OCI-LY7 (cell line): ENCODE measurements at regions not wholly inside any gene's neighbourhood (a gene's known extent, or its start where the extent isn't known, plus 50 kb on each side); places are given as distances from the start of the nearest gene placed in this dataset.

Experiments used
- BruUV-seq: library from RNA; stranded (reverse); fragments of 400-500 nt; replicated peaks from 2 replicates; lab custom pipeline; 2021; lab: Mats Ljungman, UMichigan
- CTCF ChIA-PET: fragments of 300-600 bp; sonication (Branson Sonifier 250); formaldehyde crosslinking; loops from one replicate; lab custom pipeline; 2022; ENCODE audit warnings: antibody characterized with exemption; ENCODE audit not compliant: unreplicated experiment; lab: Charles Lee
- POLR2A ChIA-PET: fragments of 300-600 bp; sonication (Branson Sonifier 250); formaldehyde crosslinking; loops from one replicate; lab custom pipeline; 2022; ENCODE audit warnings: antibody characterized with exemption; lab: Charles Lee
- DNase-seq: peaks from one replicate; pipeline ENCODE4 v3.0.0-alpha.2; 2015; ENCODE audit warnings: low spot score
- H2AFZ ChIP-seq: fragments of 200-600 bp; sonication (generic), shearing (Covaris generic); 2 replicates; pipeline ENCODE4 v1.6.1; 2014; ENCODE audit warnings: mild to moderate bottlenecking, antibody characterized with exemption, low read length, moderate library complexity
- H3K27ac ChIP-seq: fragments of 200-600 bp; sonication (generic); 2 replicates; pipeline ENCODE4 v1.5.1; 2014; ENCODE audit warnings: mixed run types, low read depth, mild to moderate bottlenecking, moderate library complexity, low read length, inconsistent platforms; ENCODE audit not compliant: poor library complexity, severe bottlenecking
- H3K36me3 ChIP-seq: fragments of 200-600 bp; sonication (generic); 2 replicates; pipeline ENCODE4 v1.6.1; 2014; ENCODE audit warnings: mild to moderate bottlenecking, antibody characterized with exemption, low read length, moderate library complexity, mixed read lengths; ENCODE audit not compliant: insufficient read depth
- H3K4me1 ChIP-seq: fragments of 200-600 bp; sonication (generic); 2 replicates; pipeline ENCODE4 v1.5.1; 2014; ENCODE audit warnings: mild to moderate bottlenecking, low read length; ENCODE audit not compliant: insufficient read depth, poor library complexity, severe bottlenecking
- H3K4me2 ChIP-seq: fragments of 200-600 bp; sonication (generic); 2 replicates; pipeline ENCODE4 v1.6.1; 2014; ENCODE audit warnings: mild to moderate bottlenecking, low read length
- H3K4me3 ChIP-seq: fragments of 200-600 bp; sonication (generic); 2 replicates; pipeline ENCODE4 v1.5.1; 2014; ENCODE audit warnings: mild to moderate bottlenecking, low read depth, low read length; ENCODE audit not compliant: poor library complexity, severe bottlenecking
- H3K79me2 ChIP-seq: fragments of 200-600 bp; sonication (generic); 2 replicates; pipeline ENCODE4 v1.6.1; 2016; ENCODE audit warnings: low read depth, mild to moderate bottlenecking, low read length, moderate library complexity, mixed read lengths; ENCODE audit not compliant: insufficient read depth
- H3K9me2 ChIP-seq: fragments of 200-600 bp; sonication (generic); 2 replicates; pipeline ENCODE4 v1.6.1; 2016; ENCODE audit warnings: mild to moderate bottlenecking, low read length, mixed read lengths; ENCODE audit not compliant: insufficient read depth
- H3K9me3 ChIP-seq: fragments of 200-600 bp; sonication (generic); 2 replicates; pipeline ENCODE4 v1.6.1; 2014; ENCODE audit warnings: mild to moderate bottlenecking, mixed run types, low read length, mixed read lengths
- H4K20me1 ChIP-seq: fragments of 200-600 bp; sonication (generic); 2 replicates; pipeline ENCODE4 v1.6.1; 2014; ENCODE audit warnings: mild to moderate bottlenecking, antibody characterized with exemption, low read length, moderate library complexity, mixed read lengths; ENCODE audit not compliant: insufficient read depth
- EZH2phosphoT487 ChIP-seq: fragments of 200-600 bp; sonication (generic); IDR thresholded peaks from 2 replicates; pipeline ENCODE4 v1.6.1; 2018; ENCODE audit warnings: low read depth, borderline replicate concordance, mild to moderate bottlenecking, mixed run types, antibody characterized with exemption, low read length, moderate library complexity, mixed read lengths
- intact Hi-C: fragments of 100-400 bp; cut with micrococcal nuclease; formaldehyde crosslinking; loops from one replicate; pipeline ENCODE4 v1.10.0; 2022; ENCODE audit not compliant: unreplicated experiment
- TF ChIP-seq, protein P1 (sequence below): fragments of 200-600 bp; sonication (generic); conservative IDR thresholded peaks from 2 replicates; pipeline ENCODE4 v1.5.1; 2014; ENCODE audit warnings: mild to moderate bottlenecking, antibody characterized with exemption, low read length, moderate library complexity, mixed read lengths

DNA sequence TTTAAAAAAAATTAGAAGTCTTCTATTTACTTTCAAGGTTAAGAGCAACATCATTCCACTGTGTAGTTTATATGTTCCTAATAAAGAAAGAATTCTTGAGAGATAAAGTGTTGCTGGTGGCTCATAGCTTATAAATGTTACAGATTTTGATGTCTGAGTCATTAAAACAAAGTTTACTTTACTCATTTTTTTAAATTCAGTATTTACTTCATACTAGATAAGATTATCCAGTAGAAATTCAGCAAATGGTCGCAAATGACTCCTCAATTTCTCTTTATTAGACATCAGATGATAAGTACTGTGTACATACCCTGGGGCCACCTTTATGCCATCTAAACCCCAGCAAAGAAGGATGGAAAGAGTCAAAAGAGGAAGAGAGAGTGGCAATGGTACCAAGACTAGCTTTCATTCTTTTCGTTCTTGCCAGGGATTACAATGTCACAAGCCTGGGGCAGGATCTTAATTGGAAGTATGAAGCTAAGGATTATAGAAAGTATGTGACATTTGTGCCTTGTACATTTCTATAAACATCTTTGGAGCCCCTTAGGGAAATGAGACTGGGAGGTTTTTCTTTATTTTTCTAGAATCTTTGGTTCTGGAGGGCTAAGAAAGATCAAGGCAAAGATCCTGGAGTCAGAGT, 206.1 kb downstream of the CHRM2 start:
- H3K4me1 ChIP-seq: no peaks in the 10 kb centered on the region
- no peak overlapping the region for H2AFZ ChIP-seq
- H3K4me2 ChIP-seq: no peak overlapping the region
- no peak overlapping the region for H3K27ac ChIP-seq
- H3K9me3 ChIP-seq: no peaks in the 10 kb centered on the region
- BruUV-seq: no TSS peak
- H3K9me2 ChIP-seq: no peaks in the 10 kb centered on the region
- DNase-seq: no peak
- H3K79me2 ChIP-seq: no peaks in the 10 kb centered on the region
- H3K36me3 ChIP-seq: no peaks in the 10 kb centered on the region
- no peak overlapping the region for H3K4me3 ChIP-seq
- POLR2A ChIA-PET: no interaction called here
- CTCF ChIA-PET: no interaction called here
- no peak for TF ChIP-seq EZH2phosphoT487
- TF ChIP-seq, protein P1, sequence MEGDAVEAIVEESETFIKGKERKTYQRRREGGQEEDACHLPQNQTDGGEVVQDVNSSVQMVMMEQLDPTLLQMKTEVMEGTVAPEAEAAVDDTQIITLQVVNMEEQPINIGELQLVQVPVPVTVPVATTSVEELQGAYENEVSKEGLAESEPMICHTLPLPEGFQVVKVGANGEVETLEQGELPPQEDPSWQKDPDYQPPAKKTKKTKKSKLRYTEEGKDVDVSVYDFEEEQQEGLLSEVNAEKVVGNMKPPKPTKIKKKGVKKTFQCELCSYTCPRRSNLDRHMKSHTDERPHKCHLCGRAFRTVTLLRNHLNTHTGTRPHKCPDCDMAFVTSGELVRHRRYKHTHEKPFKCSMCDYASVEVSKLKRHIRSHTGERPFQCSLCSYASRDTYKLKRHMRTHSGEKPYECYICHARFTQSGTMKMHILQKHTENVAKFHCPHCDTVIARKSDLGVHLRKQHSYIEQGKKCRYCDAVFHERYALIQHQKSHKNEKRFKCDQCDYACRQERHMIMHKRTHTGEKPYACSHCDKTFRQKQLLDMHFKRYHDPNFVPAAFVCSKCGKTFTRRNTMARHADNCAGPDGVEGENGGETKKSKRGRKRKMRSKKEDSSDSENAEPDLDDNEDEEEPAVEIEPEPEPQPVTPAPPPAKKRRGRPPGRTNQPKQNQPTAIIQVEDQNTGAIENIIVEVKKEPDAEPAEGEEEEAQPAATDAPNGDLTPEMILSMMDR: no peak
- H4K20me1 ChIP-seq: no peaks in the 10 kb centered on the region
- intact Hi-C loops: no loop called here

DNA sequence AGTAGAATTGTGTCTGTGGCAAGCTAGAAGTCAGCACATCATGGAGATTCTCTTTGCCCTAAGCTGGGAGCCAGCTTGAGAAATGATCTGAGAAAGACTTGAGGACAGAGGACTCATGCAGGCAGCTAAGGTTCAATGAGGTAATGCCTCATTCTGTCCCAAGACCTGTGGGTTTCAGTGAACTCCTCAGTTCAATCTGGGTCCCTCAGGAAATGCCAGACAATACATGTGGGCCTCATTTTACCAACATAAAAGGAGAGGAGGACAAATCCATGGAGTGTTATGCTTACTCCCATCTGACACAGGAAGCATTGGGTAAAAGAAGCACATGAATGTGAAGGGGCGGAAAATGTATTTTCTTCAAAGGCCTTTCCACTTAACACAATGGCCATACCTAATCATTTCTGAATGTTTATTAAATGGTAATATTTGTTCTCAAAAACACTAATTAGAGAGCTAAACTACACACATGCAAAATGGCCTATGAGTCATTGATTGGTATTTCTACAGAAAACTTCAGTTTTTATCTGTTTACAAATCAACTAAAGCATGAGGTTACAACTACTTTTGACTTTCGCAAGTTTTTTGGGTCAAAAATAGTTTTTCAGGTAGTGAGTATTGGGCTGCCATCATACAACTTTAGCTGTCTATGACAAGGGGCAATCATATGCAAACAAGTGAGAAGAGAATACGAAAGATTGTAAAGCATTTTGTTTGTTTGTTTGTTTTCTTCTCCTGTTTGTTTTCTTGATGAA, 205.3 kb downstream of the CHRM2 start:
- Histone ChIP-seq H3K4me3 (no peak overlapping the region), H3K36me3 (no peaks in the 10 kb centered on the region), H3K27ac (no peak overlapping the region), H3K79me2 (no peaks in the 10 kb centered on the region), H3K4me2 (no peak overlapping the region), H3K9me2 (no peaks in the 10 kb centered on the region), H2AFZ (no peak overlapping the region), H3K4me1 (no peaks in the 10 kb centered on the region), H3K9me3 (no peaks in the 10 kb centered on the region), H4K20me1 (no peaks in the 10 kb centered on the region)
- POLR2A ChIA-PET: no interaction called here
- DNase-seq: no peak
- BruUV-seq: no TSS peak
- CTCF ChIA-PET: no interaction called here
- TF ChIP-seq, protein P1: no peak
- no peak for TF ChIP-seq EZH2phosphoT487
- intact Hi-C loops: no loop called here
